ENCODE measurements at regions not wholly inside any gene's neighbourhood (a gene's known extent, or its start where the extent isn't known, plus 50 kb on each side); places are given as distances from the start of the nearest gene placed in this dataset.

DNA sequence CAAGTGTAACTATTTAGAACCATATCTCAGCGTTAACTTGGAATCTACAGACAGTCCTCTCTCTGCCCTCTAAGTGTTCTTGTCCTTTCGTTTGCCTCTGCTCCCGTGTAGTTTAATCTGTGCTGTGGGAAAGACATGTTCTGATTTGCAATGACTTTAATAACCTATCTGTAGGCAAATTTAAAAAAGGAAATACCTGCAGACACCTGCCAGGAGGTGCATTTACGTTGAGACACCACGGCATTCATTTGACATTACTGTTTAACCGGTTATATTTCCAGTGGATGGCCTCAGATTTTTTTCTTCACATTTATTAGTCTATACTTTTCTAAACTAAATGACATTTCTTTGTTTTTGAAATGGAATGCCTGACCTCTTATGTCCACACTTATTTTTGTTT lies 997.9 kb upstream of the PCDH7 start:
- TF ChIP-seq, protein P1, sequence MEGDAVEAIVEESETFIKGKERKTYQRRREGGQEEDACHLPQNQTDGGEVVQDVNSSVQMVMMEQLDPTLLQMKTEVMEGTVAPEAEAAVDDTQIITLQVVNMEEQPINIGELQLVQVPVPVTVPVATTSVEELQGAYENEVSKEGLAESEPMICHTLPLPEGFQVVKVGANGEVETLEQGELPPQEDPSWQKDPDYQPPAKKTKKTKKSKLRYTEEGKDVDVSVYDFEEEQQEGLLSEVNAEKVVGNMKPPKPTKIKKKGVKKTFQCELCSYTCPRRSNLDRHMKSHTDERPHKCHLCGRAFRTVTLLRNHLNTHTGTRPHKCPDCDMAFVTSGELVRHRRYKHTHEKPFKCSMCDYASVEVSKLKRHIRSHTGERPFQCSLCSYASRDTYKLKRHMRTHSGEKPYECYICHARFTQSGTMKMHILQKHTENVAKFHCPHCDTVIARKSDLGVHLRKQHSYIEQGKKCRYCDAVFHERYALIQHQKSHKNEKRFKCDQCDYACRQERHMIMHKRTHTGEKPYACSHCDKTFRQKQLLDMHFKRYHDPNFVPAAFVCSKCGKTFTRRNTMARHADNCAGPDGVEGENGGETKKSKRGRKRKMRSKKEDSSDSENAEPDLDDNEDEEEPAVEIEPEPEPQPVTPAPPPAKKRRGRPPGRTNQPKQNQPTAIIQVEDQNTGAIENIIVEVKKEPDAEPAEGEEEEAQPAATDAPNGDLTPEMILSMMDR (IDR thresholded peaks at IDR 0.05; ENCODE audit: extremely low read depth in 1 of 2, insufficient read depth in 1 of 2, low read depth in 1 of 2, low read length in 2 of 2) = no peak
- TF ChIP-seq POLR2AphosphoS5 (IDR thresholded peaks at IDR 0.05; ENCODE audit: insufficient read depth, low read depth, low read length) (no peak), EZH2 (IDR thresholded peaks at IDR 0.05; ENCODE audit: borderline replicate concordance, low read depth, low read length, severe bottlenecking) (no peak), POLR2A (IDR thresholded peaks at IDR 0.05; ENCODE audit: low read depth, low read length) (no peak), JUN (IDR thresholded peaks at IDR 0.05; ENCODE audit: borderline replicate concordance, insufficient read depth, insufficient read length, low read depth) (no peak), FOS (IDR thresholded peaks at IDR 0.05; ENCODE audit: borderline replicate concordance, insufficient read depth, low read length) (no peak)
- TF ChIP-seq, protein P2, sequence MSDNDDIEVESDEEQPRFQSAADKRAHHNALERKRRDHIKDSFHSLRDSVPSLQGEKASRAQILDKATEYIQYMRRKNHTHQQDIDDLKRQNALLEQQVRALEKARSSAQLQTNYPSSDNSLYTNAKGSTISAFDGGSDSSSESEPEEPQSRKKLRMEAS (IDR thresholded peaks at IDR 0.05; ENCODE audit: insufficient read depth, insufficient read length) = no peak

Data from endothelial cell of umbilical vein (primary cell).